Duodenal mucosa (tissue), 2 donors: ENCODE measurements at regions not wholly inside any gene's neighbourhood (a gene's known extent, or its start where the extent isn't known, plus 50 kb on each side); places are given as distances from the start of the nearest gene placed in this dataset.

ENCODE experiments used
- H3K27ac ChIP-seq: one replicate; pipeline ENCODE4 v1.7.0; 2013; ENCODE audit warnings: low read depth, low read length
- H3K27me3 ChIP-seq, 2 donors: one replicate each; pipeline ENCODE4 v1.7.0; 2013; ENCODE audit warnings: low read length in 2 of 2, control low read depth in 1 of 2; ENCODE audit not compliant: insufficient read depth in 2 of 2, control insufficient read depth in 1 of 2
- H3K36me3 ChIP-seq, 2 donors: one replicate each; pipeline ENCODE4 v1.7.0; 2013; ENCODE audit warnings: low read length in 2 of 2, control low read depth in 1 of 2; ENCODE audit not compliant: insufficient read depth in 2 of 2, control insufficient read depth in 1 of 2
- H3K4me1 ChIP-seq, 2 donors: one replicate each; pipeline ENCODE4 v1.7.0; 2013; ENCODE audit warnings: low read length in 2 of 2, control low read depth in 1 of 2; ENCODE audit not compliant: insufficient read depth in 2 of 2, control insufficient read depth in 1 of 2
- H3K4me3 ChIP-seq, 2 donors: one replicate each; pipeline ENCODE4 v1.7.0; 2013; ENCODE audit warnings: low read length in 2 of 2, low read depth in 1 of 2
- H3K9ac ChIP-seq, 2 donors: one replicate each; pipeline ENCODE4 v1.7.0; 2013; ENCODE audit warnings: low read length in 2 of 2, low read depth in 1 of 2
- H3K9me3 ChIP-seq, 2 donors: one replicate each; pipeline ENCODE4 v1.7.0; 2013; ENCODE audit warnings: low read length in 2 of 2, control low read depth in 1 of 2; ENCODE audit not compliant: control insufficient read depth in 1 of 2

DNA sequence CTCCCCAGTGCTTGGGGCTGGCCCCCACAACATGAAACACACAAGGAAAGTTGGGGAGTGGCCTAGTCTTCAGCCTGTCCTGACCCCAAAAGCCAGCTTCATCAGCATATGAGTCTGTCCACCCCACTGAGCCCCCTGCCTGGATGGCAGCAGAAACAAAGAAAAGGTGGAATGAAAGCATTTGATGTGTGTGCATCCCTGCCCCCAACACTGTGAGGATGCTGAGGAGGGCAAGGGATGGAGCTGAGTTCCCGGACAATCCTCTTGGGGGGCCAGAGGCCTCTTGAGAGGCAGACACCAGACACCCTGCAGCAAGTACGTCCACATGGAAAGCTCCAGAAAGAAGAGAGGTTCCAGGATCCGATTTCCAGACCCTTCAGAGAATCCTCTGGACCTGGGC lies 113.5 kb upstream of the PPP1R26 start:
- H3K9ac ChIP-seq, result no peak overlapping the region
- no peaks in the 10 kb centered on the region for H3K4me1 ChIP-seq
- H3K4me3 ChIP-seq, result no peak overlapping the region
- no peaks in the 10 kb centered on the region for H3K9me3 ChIP-seq
- no peak overlapping the region for H3K27ac ChIP-seq
- H3K36me3 ChIP-seq, result no peaks in the 10 kb centered on the region
- no peaks in the 10 kb centered on the region for H3K27me3 ChIP-seq

DNA sequence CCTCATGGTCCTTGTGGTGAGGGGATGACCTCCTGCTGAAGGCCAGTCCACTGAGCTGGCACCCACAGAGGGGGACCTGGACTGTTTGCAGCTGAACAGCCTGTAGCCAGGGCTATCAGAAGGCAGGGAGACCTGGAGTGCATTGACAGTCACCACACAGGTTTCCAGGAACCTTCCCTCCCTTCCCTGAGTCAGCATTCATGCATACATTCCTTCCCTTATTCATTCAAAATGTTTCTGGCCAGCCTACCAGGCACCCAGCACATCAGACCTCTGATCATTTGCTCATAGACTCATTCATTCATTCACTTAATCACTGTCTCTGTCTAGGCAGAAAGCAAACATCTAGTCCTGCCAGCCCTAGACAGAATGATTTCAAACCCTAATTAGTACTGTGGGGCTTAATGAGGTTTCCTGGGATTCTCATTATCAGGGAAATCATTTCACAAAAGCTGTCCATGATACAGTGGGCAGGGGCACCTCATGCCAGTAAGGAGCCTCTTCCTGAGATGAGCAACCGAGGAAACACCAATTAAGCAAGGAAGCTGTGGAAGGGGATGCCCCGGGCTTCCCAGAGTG lies 110.1 kb upstream of the PPP1R26 start:
- H3K9ac ChIP-seq, result no peak overlapping the region
- H3K4me3 ChIP-seq, result no peak overlapping the region
- H3K36me3 ChIP-seq, result no peaks in the 10 kb centered on the region
- no peaks in the 10 kb centered on the region for H3K9me3 ChIP-seq
- no peaks in the 10 kb centered on the region for H3K4me1 ChIP-seq
- no peak overlapping the region for H3K27ac ChIP-seq
- H3K27me3 ChIP-seq, result no peaks in the 10 kb centered on the region

DNA sequence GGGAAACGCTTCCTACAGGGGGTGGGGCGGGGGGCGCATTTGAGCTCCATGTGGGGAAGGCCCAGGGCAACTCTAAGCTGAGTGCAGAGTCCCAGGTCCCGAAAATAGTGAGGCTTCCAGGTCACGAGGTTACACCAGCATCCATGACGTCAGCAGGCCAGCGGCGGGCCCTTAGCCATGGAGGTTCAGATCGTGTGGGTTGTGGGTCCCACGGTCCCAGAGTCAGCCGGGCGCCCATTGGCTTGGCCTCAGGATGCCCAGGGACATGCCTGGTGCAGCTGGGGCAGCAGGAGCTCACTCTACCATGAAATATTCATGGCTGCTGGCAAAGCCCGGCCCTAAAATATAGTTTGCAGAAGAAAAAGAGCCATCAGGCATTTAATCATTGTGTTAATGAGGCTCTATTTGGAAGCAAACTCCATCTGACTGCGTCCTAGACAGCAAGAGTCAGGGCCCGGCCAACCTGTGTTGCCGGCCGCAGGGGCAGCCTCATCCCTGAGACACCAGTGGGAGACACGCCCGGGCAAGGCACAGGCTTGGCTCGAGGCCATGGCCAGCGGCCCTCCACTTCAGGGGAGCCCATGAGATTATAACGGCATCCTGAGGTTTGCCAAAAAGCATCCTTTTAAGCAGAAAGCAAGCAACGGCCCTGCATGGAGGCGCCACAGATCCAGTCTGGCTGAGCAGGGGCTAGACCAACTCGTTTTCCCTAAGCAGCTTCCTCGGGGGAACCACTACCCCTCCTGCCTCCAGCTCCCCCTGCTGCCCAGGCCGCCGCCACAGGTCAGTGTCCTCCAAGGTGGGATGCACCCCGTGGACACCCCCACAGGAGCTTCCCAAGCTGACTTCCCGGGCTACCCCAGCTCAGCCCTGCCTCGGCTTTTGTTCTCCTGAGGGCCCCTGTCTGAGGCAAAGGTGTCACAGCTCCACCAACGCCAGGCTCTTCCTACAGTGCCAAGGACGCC lies 108.9 kb upstream of the PPP1R26 start:
- Histone ChIP-seq H3K9ac (no peak overlapping the region), H3K9me3 (no peaks in the 10 kb centered on the region), H3K4me1 (no peaks in the 10 kb centered on the region), H3K4me3 (no peak overlapping the region), H3K27ac (no peak overlapping the region), H3K36me3 (no peaks in the 10 kb centered on the region), H3K27me3 (no peaks in the 10 kb centered on the region)

DNA sequence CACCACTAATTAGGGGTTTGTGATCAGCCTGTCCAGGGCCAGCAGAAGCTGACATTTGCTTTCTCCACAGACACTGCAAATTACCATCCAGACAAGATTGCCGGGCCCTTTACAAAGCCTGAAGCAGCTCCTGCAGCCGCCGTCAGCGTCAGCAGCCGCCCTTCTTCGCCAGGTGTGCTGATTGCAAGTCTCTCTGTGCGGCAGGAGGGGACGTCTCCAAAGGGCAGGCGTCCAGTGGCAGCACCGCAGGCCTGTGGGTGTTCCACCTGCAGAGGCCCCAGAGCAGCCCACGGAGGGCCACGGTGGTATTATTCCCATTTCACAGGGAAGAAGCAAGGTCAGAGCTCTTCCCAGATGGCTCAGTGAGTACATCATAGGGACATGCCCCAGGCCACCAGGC lies 108.0 kb upstream of the PPP1R26 start:
- H3K27me3 ChIP-seq, result no peaks in the 10 kb centered on the region
- no peak overlapping the region for H3K27ac ChIP-seq
- no peak overlapping the region for H3K9ac ChIP-seq
- no peaks in the 10 kb centered on the region for H3K36me3 ChIP-seq
- no peaks in the 10 kb centered on the region for H3K9me3 ChIP-seq
- no peak overlapping the region for H3K4me3 ChIP-seq
- no peaks in the 10 kb centered on the region for H3K4me1 ChIP-seq

DNA sequence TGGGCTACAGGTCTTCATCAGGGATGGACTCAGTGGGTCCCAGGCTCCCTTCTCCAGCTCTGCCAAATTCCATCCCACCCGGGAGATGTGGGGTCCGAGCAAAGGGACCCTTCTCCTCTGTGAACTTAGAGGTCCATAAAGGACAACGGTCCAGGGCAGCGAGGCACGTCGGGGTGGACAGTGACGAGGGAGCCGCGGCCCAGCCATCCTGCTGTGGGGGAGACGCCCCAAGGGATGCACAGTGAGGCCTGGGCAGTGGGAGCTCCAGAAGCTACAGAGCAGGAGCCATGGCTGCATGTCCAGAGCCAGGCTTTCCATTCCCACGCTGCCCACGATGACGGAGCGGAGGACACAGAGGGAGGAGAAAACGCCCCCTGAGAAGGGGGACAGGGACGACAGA lies 107.5 kb upstream of the PPP1R26 start:
- H3K9me3 ChIP-seq, result no peaks in the 10 kb centered on the region
- no peak overlapping the region for H3K4me3 ChIP-seq
- H3K27me3 ChIP-seq, result no peaks in the 10 kb centered on the region
- no peak overlapping the region for H3K9ac ChIP-seq
- H3K4me1 ChIP-seq, result no peaks in the 10 kb centered on the region
- no peak overlapping the region for H3K27ac ChIP-seq
- H3K36me3 ChIP-seq, result no peaks in the 10 kb centered on the region

DNA sequence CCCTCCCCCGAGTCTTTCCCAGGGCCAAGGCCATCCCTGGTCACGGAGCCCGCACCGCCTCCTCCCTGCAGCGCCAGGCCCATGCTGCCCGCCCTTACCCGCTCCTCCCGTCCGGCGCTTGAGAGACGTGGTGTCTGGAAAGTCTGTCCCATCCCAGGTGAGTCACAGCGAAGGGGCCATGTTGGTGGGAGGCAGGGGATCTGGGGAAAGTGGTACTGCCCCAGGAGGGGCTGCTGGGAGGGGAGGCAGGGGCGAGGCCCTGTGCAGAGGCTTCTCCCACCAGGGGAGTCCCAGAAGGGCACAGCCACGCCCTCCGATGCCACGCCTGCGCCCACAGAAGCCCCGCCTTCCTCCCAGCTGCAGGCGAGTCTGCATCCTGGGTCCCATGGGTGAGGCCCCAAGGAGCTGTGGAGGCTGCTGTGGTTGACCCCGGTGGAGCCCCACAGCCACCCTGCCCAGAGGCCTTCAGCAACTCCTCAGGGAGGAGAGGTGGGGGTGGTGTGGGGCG lies 107.0 kb upstream of the PPP1R26 start:
- Histone ChIP-seq H3K36me3 (no peaks in the 10 kb centered on the region), H3K27me3 (no peaks in the 10 kb centered on the region), H3K4me3 (no peak overlapping the region), H3K9ac (no peak overlapping the region), H3K27ac (no peak overlapping the region), H3K4me1 (no peaks in the 10 kb centered on the region), H3K9me3 (no peaks in the 10 kb centered on the region)

DNA sequence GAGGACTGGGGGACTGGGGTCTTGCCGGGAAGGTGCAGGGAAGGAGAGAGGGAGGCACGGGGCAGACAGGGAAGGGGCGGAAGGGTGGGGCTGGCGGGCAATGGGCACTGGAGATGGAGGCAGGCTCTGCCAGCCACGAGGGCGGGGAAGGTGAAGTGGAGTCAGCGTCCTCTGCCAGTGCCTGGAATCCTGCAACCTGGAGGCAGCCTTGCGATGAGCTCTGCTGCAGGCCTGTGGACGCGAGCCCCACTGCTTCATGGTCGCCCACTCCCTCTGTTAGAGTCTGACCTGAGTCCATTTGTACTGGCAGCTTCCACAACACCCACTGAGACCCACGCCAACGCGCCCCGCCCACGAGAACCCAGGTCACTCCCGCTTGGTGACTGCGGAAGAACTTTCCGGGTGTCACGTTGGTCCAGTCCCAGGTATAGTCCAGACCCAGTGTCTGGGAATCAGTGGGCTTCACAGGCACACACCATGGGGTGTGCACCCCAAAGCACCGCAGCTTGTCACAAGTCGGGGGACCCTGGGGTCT lies 106.4 kb upstream of the PPP1R26 start:
- Histone ChIP-seq H3K4me1 (no peaks in the 10 kb centered on the region), H3K27ac (no peak overlapping the region), H3K4me3 (no peak overlapping the region), H3K9ac (no peak overlapping the region), H3K27me3 (no peaks in the 10 kb centered on the region), H3K36me3 (no peaks in the 10 kb centered on the region), H3K9me3 (no peaks in the 10 kb centered on the region)

DNA sequence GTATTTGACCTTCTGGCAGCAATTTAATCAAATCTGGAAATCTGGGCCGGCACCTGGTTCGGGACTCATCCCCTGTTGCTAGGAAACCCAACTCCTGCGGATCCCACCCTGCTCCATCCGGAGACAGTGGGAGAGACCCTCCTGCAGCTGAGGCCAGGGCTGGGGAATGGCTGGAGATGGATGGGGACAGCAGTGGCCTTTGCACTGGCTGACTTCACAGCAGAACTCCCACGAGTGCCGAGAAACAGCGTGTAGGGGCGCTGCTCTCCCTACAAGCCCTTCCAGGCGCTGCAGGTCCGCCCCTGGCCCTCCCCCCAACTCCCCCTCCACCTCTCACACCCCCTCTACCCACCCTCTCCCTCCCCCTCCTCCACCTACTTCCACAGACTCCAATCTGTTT lies 105.8 kb upstream of the PPP1R26 start:
- Histone ChIP-seq H3K4me3 (no peak overlapping the region), H3K27me3 (no peaks in the 10 kb centered on the region), H3K4me1 (no peaks in the 10 kb centered on the region)

DNA sequence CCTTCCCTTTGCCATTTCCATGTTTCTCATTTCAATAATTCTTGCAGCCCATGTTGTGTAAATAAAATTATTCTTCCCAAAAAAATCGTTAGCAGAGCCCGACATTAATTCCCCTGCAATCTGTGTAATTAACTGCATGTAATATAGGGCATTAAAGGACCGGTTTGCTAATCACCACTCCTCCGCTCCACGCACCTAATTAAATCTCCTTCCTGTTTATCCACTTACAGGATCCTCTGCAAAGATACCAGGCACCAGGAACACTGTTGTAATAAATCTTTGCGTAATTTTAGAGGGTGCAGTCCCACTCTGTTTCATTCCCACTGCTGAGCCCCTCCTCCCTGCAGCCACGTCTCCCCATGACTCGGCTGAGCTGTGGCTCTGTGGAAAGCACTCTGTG lies 105.0 kb upstream of the PPP1R26 start:
- Histone ChIP-seq H3K9ac (no peak overlapping the region), H3K4me1 (no peaks in the 10 kb centered on the region), H3K27ac (no peak overlapping the region), H3K4me3 (no peak overlapping the region), H3K27me3 (no peaks in the 10 kb centered on the region), H3K9me3 (no peaks in the 10 kb centered on the region), H3K36me3 (no peaks in the 10 kb centered on the region)

More for the DNA sequence above, 105.8 kb upstream of the PPP1R26 start:
- no peaks in the 10 kb centered on the region for H3K9me3 ChIP-seq
- H3K27ac ChIP-seq, result no peak overlapping the region
- H3K9ac ChIP-seq, result no peak overlapping the region
- H3K36me3 ChIP-seq, result no peaks in the 10 kb centered on the region

DNA sequence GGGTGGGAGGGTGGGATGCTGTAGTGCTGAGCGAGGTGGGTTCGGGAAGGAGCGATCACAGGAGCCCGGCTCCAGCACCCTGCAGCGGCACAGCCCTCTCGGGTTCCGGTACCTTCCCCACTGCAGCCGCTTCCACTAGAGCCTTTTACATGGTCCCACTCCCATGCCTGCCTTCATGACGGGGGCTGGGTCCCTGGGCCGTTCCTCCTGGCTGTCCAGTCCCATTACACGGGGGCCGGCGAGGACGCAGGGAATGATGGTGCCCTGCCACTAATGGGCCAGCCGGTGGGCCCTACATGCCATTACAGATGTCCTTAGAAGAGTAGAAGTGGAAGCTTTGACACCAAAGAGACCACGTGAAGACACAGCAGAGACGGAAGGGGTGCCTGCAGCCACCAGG lies 104.6 kb upstream of the PPP1R26 start:
- Histone ChIP-seq H3K9me3 (no peaks in the 10 kb centered on the region), H3K9ac (no peak overlapping the region), H3K27ac (no peak overlapping the region), H3K4me1 (no peaks in the 10 kb centered on the region), H3K27me3 (no peaks in the 10 kb centered on the region), H3K4me3 (no peak overlapping the region), H3K36me3 (no peaks in the 10 kb centered on the region)
